Body of pancreas (tissue), 4 donors: ENCODE measurements at regions not wholly inside any gene's neighbourhood (a gene's known extent, or its start where the extent isn't known, plus 50 kb on each side); places are given as distances from the start of the nearest gene placed in this dataset.

Experiments
- POLR2A ChIP-seq, 3 donors: fragments of 450-650 bp; IDR thresholded peaks; one replicate each; pipeline ENCODE4 v1.6.1; 2016; ENCODE audit warnings: antibody characterized with exemption in 3 of 3, mild to moderate bottlenecking in 2 of 3
- TF ChIP-seq, protein P1 (sequence below), 7 experiments: fragments of 450-650 bp in 4 of 7; fragments of 200-600 bp in 3 of 7; sonication (generic) in 3 of 7; IDR thresholded peaks; one replicate each; pipeline ENCODE4 v1.5.1; 2016 to 2019; ENCODE audit warnings: antibody characterized with exemption in 7 of 7

GRCh38 chr18:40760251-40760650, 1194.8 kb upstream of the PIK3C3 start:
- TF ChIP-seq, protein P1, sequence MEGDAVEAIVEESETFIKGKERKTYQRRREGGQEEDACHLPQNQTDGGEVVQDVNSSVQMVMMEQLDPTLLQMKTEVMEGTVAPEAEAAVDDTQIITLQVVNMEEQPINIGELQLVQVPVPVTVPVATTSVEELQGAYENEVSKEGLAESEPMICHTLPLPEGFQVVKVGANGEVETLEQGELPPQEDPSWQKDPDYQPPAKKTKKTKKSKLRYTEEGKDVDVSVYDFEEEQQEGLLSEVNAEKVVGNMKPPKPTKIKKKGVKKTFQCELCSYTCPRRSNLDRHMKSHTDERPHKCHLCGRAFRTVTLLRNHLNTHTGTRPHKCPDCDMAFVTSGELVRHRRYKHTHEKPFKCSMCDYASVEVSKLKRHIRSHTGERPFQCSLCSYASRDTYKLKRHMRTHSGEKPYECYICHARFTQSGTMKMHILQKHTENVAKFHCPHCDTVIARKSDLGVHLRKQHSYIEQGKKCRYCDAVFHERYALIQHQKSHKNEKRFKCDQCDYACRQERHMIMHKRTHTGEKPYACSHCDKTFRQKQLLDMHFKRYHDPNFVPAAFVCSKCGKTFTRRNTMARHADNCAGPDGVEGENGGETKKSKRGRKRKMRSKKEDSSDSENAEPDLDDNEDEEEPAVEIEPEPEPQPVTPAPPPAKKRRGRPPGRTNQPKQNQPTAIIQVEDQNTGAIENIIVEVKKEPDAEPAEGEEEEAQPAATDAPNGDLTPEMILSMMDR (IDR thresholded peaks at IDR 0.05) = no peak
- TF ChIP-seq POLR2A (IDR thresholded peaks at IDR 0.05) = no peak
